ENCODE measurements at regions not wholly inside any gene's neighbourhood (a gene's known extent, or its start where the extent isn't known, plus 50 kb on each side); places are given as distances from the start of the nearest gene placed in this dataset.

- DNase-seq (ENCODE audit: low read depth) = peak; percentile 96
Measured at GRCh38 chr6:139852488-139853140, 478.2 kb upstream of the CITED2 start.

DNA sequence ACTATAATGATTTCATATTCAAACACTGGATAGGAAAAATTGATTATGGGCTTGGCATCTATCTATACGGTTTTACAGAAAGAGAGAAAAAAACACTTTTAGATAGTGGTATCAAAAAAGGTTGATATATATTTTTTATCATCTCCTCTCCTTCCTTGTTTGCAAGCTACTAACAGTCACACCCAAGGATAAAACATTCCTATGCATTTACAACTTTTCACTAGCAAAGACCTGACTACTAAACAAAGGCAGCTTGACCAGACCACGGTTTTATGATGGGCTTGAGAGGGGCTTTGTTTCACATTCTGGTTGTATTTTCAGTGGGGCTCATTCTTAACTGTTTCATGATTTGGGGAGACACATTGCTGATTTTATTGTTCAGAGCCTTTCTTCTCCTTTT is 477.6 kb upstream of the CITED2 start:
- DNase-seq (ENCODE audit: low read depth) = no peak

DNA sequence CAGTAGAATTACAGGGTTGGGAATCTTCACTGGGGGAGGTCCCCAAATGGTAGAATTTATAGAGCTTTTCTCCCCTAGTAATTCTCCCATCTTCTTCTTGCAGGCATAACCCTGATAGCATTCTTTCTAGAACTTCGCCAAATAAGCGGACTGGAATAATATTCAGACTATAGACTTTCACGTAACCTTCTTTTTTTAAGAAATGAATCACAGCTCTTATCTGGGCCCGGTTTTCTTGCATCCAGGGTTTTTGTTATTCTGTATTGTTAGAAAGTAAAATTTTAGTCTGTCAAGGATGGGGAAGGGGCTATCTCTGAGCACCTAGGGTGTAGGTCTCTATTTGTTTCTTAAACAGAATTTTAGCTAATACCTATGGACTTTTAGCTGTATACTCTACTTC is 476.8 kb upstream of the CITED2 start:
- no peak for DNase-seq (ENCODE audit: low read depth)

GRCh38 chr6:139850512-139850911 is 476.1 kb upstream of the CITED2 start:
- DNase-seq (ENCODE audit: low read depth) = no peak

DNA sequence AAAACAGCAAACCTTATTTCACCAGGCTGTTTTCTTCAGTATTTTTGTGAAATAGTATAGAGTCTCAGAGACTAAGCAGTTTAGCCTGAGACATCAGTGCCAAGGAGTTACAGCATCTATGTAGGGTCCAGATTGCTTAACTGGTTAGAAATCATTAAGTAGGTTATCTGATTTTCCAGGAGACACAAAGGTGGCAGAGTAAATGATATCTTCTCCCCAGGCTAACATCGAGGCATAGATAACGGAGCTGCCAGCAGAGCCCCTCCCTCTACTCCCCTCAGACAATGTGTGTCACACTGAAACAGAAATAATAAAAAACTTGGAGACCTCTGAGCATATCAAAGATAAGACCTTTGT is 473.0 kb upstream of the CITED2 start:
- DNase-seq (ENCODE audit: low read depth) = no peak

DNA sequence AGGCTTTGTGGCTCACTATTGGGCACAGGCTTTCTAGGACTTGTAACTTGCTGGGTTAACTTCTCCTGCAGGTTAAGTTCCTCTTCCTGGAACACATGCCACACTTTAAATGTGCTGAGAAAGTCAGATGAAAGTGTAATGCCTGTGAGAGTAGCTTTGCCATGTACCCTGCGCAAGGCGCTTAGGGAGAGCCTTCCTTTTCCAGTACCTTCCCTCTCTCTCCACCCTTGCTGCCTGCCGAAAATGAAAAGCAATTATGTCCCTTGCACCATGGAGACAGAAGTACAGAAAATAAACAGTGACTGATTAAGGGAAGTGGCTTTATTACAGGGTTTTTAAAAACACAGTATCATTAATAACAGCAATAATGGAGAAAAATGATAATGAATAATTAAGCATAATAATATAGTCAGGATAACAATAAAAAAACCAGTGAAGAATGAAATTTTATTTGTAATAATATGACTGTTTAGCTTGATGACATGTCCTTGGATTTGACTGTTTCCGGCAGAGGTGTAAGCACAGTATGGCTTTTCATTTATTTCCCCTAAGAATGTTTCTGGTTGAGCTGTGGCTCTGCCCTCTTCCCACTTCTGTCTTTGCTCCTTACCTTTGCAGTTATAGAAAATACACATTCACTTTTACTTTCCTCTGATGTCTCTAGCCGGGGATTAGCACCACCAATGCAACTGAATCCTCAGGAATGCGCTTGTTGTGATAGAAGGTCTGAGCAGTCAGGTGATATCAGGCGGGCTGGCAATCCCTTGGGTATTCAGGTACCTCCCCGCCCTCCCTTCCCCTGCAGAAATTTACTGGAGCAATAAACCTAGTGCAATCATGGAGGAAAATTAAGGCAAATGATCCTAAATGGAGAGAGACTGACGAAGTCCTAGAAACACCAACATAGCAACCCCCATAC is 472.3 kb upstream of the CITED2 start:
- no peak for DNase-seq (ENCODE audit: low read depth)

- no peak for DNase-seq (ENCODE audit: low read depth)
Measured at GRCh38 chr6:139844907-139845306, 470.5 kb upstream of the CITED2 start.

DNA sequence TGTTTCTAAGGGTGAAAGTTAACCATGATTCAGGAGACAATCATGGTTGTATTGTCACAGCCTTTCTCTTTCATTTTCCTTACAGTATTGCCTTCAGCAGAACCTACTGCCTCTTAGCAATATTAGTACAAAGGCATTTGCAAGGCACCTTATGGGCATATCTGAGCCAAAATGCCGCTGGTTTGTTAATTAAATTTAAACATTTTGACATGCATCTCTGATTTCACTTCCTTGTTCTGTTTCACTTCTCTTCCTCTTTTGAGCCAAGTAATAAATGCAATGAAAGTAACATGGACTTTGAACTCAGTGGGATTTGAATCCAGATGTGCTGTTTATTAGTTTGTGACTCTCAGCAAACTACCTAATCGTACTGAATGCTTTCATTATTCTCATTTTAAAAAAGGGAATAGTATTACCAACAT is 467.4 kb upstream of the CITED2 start:
- DNase-seq (ENCODE audit: low read depth) = no peak

DNA sequence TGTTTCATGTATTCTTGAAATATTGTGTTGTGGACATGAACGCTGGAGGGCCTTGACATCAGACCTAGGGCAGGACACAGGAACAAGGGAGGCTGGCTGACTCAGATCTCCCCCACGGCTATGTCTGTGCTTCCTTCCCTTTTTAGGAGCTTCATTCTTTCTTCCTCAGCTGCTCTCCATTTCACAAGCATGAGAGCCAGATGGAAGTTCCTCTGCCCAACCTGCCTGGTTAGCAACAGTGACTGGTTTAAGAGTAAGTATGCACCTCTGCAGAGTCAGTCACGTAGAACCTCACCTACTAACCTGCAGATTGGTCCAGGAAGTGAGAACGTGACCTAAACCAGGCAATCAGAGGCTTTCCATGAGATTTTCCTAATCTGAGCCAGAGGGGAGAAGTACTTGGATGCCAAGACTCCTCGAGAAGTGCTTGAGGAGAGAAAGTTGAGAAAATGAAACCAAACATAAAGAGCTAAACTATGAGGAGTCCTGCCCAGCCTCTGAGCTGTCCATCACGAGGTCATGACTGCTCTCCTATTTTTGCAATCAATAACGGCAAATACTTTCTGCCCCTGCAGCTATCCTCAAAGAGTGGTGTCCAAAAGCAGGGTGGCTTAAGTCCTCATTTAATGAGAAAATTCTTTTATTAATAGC is 465.2 kb upstream of the CITED2 start:
- peak; percentile 91 for DNase-seq (ENCODE audit: low read depth)

GRCh38 chr6:139834232-139834631 is 459.8 kb upstream of the CITED2 start:
- DNase-seq (ENCODE audit: low read depth) = no peak

GRCh38 chr6:139833592-139833991 is 459.1 kb upstream of the CITED2 start:
- DNase-seq (ENCODE audit: low read depth) = no peak

DNA sequence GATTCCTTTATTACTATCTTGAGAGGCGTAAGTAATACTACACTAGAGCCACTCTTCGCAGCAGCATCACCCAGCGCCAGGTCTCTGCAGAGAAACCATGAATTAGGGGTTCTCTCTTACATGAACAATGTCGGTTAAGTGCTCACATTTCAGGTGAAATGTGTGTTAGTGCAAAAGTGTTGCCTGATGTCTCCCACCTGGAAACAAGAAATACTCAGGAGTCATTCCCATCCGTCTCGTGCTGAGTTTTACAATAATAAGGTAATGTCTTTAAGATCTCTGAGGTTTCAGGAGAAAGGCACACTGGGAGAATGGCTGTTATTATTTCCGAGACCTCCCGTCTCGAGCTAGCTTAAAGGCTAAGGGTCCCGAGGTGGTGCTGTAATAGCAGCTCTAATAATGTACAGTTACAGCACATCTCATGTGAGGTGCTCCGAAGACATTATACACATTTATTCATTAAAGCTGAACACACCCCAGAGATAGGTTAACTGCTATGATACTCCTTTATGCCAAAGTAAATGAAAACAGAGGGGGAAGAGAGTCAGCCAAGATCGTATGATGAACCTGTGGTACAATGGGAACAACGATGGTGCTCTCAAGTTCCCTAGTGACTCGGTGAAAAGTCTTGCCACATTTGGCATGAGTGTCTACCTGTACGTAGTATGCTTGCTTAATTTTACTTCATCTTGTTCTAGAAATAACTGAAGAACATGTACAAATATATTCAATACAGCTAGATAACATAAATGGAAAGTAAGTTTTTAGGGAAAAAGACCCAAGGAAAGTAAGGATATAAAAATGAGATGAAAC is 458.3 kb upstream of the CITED2 start:
- no peak for DNase-seq (ENCODE audit: low read depth)

- DNase-seq (ENCODE audit: low read depth) = no peak
Measured at GRCh38 chr6:139829576-139829975, 455.1 kb upstream of the CITED2 start.

- DNase-seq (ENCODE audit: low read depth) = no peak
Measured at GRCh38 chr6:139828751-139829519, 454.5 kb upstream of the CITED2 start.

DNA sequence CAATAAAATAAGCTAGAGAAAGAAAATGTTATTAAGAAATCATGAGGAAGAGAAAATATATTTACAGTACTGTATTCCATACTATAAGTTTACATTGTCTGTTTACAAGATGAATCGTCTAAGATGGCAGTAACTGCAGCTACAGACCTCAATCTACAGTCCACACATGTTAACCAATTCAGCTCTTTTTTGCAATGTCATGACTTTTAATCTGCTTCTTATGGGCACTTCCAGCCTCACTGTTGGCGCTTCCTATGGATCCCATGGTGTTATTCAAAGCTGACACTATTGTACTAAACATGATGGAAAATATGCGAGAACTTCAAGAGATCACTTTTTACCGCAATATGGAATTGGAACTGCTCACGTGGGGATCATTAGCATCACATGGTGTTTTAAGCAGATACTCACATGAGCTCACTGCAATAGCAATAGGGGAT is 451.5 kb upstream of the CITED2 start:
- DNase-seq (ENCODE audit: low read depth) = no peak

- no peak for DNase-seq (ENCODE audit: low read depth)
Measured at GRCh38 chr6:139824864-139825263, 450.4 kb upstream of the CITED2 start.

DNA sequence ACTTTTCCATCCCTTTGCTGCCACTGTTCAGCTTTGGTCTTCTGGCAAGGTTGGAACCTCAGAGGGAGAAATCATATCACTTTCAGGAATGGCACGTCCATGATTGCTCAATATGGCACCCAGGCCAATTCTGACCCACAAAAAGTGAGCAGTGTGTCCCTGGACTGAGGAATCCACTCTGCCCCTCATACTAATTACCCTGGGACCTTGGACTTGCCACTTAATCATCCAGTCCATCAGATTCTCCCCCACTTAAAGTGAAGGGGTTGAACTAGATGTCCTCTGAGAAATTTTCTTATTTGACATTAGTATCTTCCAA is 449.3 kb upstream of the CITED2 start:
- DNase-seq (ENCODE audit: low read depth) = no peak

DNA sequence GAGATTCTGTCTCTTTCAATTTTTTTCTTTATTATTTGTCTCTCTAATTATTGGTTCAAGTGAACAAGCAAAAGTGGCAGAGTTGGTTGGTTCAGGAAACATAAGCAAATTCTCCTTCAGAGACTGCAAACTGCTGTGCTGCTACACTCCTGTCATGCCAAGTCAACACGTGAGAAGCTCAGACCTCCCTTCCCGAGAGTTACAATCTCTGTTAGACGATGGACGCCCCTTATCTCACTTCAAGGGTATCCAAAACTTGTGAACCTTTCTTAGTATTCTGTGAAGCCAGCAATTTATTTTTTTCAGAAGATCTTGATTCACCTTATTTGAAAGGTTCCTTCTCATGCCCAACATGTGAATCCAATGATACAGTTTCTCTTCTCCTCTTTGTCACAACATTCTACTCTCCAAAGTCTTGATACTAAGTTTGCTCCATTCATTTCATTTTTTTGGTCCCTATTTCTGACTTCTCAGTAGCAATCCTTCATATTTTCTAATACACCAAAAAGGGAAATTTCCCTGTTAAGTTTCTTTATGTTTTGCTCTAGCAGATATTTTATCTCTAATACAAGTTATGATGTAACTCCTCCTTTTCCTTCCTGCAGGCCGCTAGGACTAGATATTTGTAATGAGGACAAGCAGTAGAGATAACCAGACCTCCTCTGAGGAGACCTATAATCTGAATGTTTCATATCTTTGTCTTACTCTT is 448.8 kb upstream of the CITED2 start:
- DNase-seq (ENCODE audit: low read depth) = no peak

- no peak for DNase-seq (ENCODE audit: low read depth)
Measured at GRCh38 chr6:139821676-139822223, 447.3 kb upstream of the CITED2 start.

DNA sequence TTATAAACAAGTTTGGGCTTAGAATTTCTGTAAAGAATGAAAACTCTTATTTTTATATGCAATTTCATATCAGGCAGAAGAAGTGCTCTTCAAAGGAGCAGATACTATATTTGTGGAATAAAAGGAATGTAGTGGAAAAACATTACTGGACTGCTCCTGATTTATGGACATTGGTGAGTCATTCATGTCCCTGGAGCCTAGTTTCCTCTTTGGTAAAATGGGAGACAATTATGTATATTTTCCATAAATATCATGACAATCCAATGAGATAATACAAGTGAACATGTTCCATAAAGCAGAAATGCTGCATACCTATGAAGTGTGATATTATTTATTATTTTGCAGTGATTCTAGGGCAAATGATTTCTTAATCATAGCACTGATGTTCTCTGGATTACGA is 445.8 kb upstream of the CITED2 start:
- DNase-seq (ENCODE audit: low read depth) = peak; percentile 87

GRCh38 chr6:139819776-139820175 is 445.3 kb upstream of the CITED2 start:
- no peak for DNase-seq (ENCODE audit: low read depth)

All from EH (cell line).